IMR-90 (cell line): ENCODE measurements at regions not wholly inside any gene's neighbourhood (a gene's known extent, or its start where the extent isn't known, plus 50 kb on each side); places are given as distances from the start of the nearest gene placed in this dataset.
A peak's percentile ranks its signal among the peaks of the same experiment; 100 is the strongest.

Source experiments
- ATAC-seq: fragments of 200-7000 bp; cut with Tn5 transposase; 2 replicates; pipeline ENCODE4 v1.9.1; 2020; ENCODE audit warnings: low read depth, mild to moderate bottlenecking, moderate library complexity
- BruUV-seq: library from RNA; stranded (reverse); fragments of 400-500 nt; replicated peaks from 2 replicates; lab custom pipeline; 2021; lab: Mats Ljungman, UMichigan
- CTCF ChIA-PET: fragments of 300-600 bp; formaldehyde crosslinking; extraction: SDS; loops from one replicate; lab custom pipeline; 2021; ENCODE audit warnings: antibody characterized with exemption; lab: Yijun Ruan, JAX
- POLR2A ChIA-PET: fragments of 300-600 bp; sonication (Branson Sonifier 250); formaldehyde crosslinking; loops from one replicate; lab custom pipeline; 2022; ENCODE audit warnings: antibody characterized with exemption; ENCODE audit not compliant: unreplicated experiment; lab: Charles Lee
- DNase-seq: peaks from one replicate; pipeline ENCODE4 v3.0.0; 2013
- H2AFZ ChIP-seq: replicated peaks from 2 replicates; pipeline ENCODE3; 2013; ENCODE audit warnings: low read length, mild to moderate bottlenecking; ENCODE audit not compliant: poor library complexity
- H2AK5ac ChIP-seq: 2 replicates; pipeline ENCODE4 v1.6.1; 2013; ENCODE audit warnings: low read depth, low read length, inconsistent platforms
- H2AK9ac ChIP-seq: replicated peaks from 2 replicates; pipeline ENCODE3; 2013; ENCODE audit warnings: mild to moderate bottlenecking, low read depth, low read length, moderate library complexity; ENCODE audit not compliant: poor library complexity
- H2BK120ac ChIP-seq: 2 replicates; pipeline ENCODE4 v1.6.1; 2013; ENCODE audit warnings: low read depth, low read length, inconsistent platforms
- H2BK15ac ChIP-seq: 3 replicates; pipeline ENCODE4 v1.6.1; 2013; ENCODE audit warnings: low read depth, low read length, inconsistent platforms
- H2BK20ac ChIP-seq: 2 replicates; pipeline ENCODE4 v1.6.1; 2013; ENCODE audit warnings: low read depth, mild to moderate bottlenecking, inconsistent platforms, low read length, moderate library complexity
- H2BK5ac ChIP-seq: 2 replicates; pipeline ENCODE4 v1.6.1; 2013; ENCODE audit warnings: mild to moderate bottlenecking, low read depth, low read length, inconsistent platforms; ENCODE audit not compliant: poor library complexity, severe bottlenecking
- H3K14ac ChIP-seq: replicated peaks from 2 replicates; pipeline ENCODE4 v1.6.1; 2013; ENCODE audit warnings: low read depth, low read length, inconsistent platforms
- H3K18ac ChIP-seq: 2 replicates; pipeline ENCODE4 v1.6.1; 2013; ENCODE audit warnings: low read depth, low read length, control low read depth
- H3K23ac ChIP-seq: 2 replicates; pipeline ENCODE4 v1.6.1; 2013; ENCODE audit warnings: low read depth, low read length, inconsistent platforms
- H3K27ac ChIP-seq: 2 replicates; pipeline ENCODE4 v1.5.1; 2013; ENCODE audit warnings: mild to moderate bottlenecking, control low read depth, low read length; ENCODE audit not compliant: insufficient read depth
- H3K27me3 ChIP-seq: 2 replicates; pipeline ENCODE4 v1.6.1; 2013; ENCODE audit warnings: low read length; ENCODE audit not compliant: control insufficient read depth, insufficient read depth
- H3K36me3 ChIP-seq: 2 replicates; pipeline ENCODE4 v1.6.1; 2013; ENCODE audit warnings: low read length, mixed read lengths; ENCODE audit not compliant: control insufficient read depth, insufficient read depth
- H3K4ac ChIP-seq: 2 replicates; pipeline ENCODE4 v1.6.1; 2013; ENCODE audit warnings: low read depth, low read length, inconsistent platforms
- H3K4me1 ChIP-seq: 2 replicates; pipeline ENCODE4 v1.6.1; 2013; ENCODE audit warnings: low read length, mixed read lengths; ENCODE audit not compliant: control insufficient read depth, insufficient read depth
- H3K4me2 ChIP-seq: 2 replicates; pipeline ENCODE4 v1.6.1; 2013; ENCODE audit warnings: low read depth, mild to moderate bottlenecking, control low read depth, low read length, moderate library complexity
- H3K4me3 ChIP-seq: 2 replicates; pipeline ENCODE4 v1.5.1; 2013; ENCODE audit warnings: low read depth, mild to moderate bottlenecking, control low read depth, low read length, moderate library complexity; ENCODE audit not compliant: insufficient read depth
- H3K56ac ChIP-seq: 2 replicates; pipeline ENCODE4 v1.6.1; 2013; ENCODE audit warnings: low read length, inconsistent platforms; ENCODE audit not compliant: insufficient read depth; ENCODE audit errors: extremely low read depth
- H3K79me1 ChIP-seq, 2 experiments: 2 replicates each; pipeline ENCODE4 v1.6.1; 2013; ENCODE audit warnings: low read length in 2 of 2, inconsistent platforms in 1 of 2, low read depth in 1 of 2
- H3K9ac ChIP-seq: 2 replicates; pipeline ENCODE4 v1.6.1; 2013; ENCODE audit warnings: low read depth, low read length, control low read depth
- H3K9me1 ChIP-seq: 2 replicates; pipeline ENCODE4 v1.6.1; 2013; ENCODE audit warnings: low read length, inconsistent platforms; ENCODE audit not compliant: insufficient read depth
- H3K9me3 ChIP-seq: 2 replicates; pipeline ENCODE4 v1.6.1; 2013; ENCODE audit warnings: low read length; ENCODE audit not compliant: control insufficient read depth, insufficient read depth
- H4K20me1 ChIP-seq: 2 replicates; pipeline ENCODE4 v1.6.1; 2013; ENCODE audit warnings: low read length, inconsistent platforms; ENCODE audit not compliant: insufficient read depth
- H4K5ac ChIP-seq: 2 replicates; pipeline ENCODE4 v1.6.1; 2013; ENCODE audit warnings: mild to moderate bottlenecking, low read depth, low read length, control low read depth
- H4K8ac ChIP-seq, 2 experiments: 2 replicates each; pipeline ENCODE4 v1.6.1; 2013; ENCODE audit warnings: low read depth in 2 of 2, low read length in 2 of 2, control low read depth in 1 of 2, inconsistent platforms in 1 of 2
- H4K91ac ChIP-seq: 2 replicates; pipeline ENCODE4 v1.6.1; 2013; ENCODE audit warnings: low read depth, low read length, inconsistent platforms; ENCODE audit not compliant: insufficient read depth
- BHLHE40 ChIP-seq: fragments of 150-350 bp; IDR thresholded peaks from 2 replicates; pipeline ENCODE4 v1.6.1; 2016; ENCODE audit warnings: mild to moderate bottlenecking, low read depth, low read length
- CEBPB ChIP-seq: IDR thresholded peaks from 2 replicates; pipeline ENCODE4 v1.6.1; 2012; ENCODE audit warnings: low read depth, low read length, improper control_type of control experiment
- CHD1 ChIP-seq: IDR thresholded peaks from 2 replicates; pipeline ENCODE4 v1.6.1; 2012; ENCODE audit warnings: low read depth, low read length, improper control_type of control experiment
- FOS ChIP-seq: fragments of 150-350 bp; IDR thresholded peaks from 2 replicates; pipeline ENCODE4 v1.6.1; 2016; ENCODE audit warnings: low read depth, low read length
- MAZ ChIP-seq: IDR thresholded peaks from 2 replicates; pipeline ENCODE4 v1.6.1; 2012; ENCODE audit warnings: low read depth, mild to moderate bottlenecking, low read length, improper control_type of control experiment, moderate library complexity, borderline replicate concordance
- NFE2L2 ChIP-seq: fragments of 150-350 bp; IDR thresholded peaks from 2 replicates; pipeline ENCODE4 v1.6.1; 2016; ENCODE audit warnings: low read depth, mild to moderate bottlenecking, low read length
- RCOR1 ChIP-seq: IDR thresholded peaks from 2 replicates; pipeline ENCODE4 v1.6.1; 2012; ENCODE audit warnings: mild to moderate bottlenecking, low read length, improper control_type of control experiment; ENCODE audit not compliant: insufficient replicate concordance
- WGBS, 2 experiments: methylation state at CpG; one replicate each; pipeline versions ENCODE4 v1.1.5 to v1.1.7; 2013; ENCODE audit warnings: missing lambda C conversion rate in 2 of 2; ENCODE audit not compliant: insufficient read length in 1 of 2; ENCODE audit errors: extremely low coverage in 2 of 2; 5-methylcytosine and 5-hydroxymethylcytosine counted together
- dilution Hi-C: fragments of 300-500 bp; cut with HindIII; formaldehyde crosslinking; loops from one replicate; pipeline ENCODE4 v1.14.3; 2018; ENCODE audit warnings: low sequenced_read_pairs; ENCODE audit not compliant: unreplicated experiment
- in situ Hi-C: fragments of 300-500 bp; cut with MboI; formaldehyde crosslinking; loops from 3 replicates; pipeline ENCODE4 v1.14.3; 2019; ENCODE audit warnings: low sequenced_read_pairs, inconsistent platforms, mixed read lengths
- intact Hi-C: fragments of 100-400 bp; cut with micrococcal nuclease; formaldehyde crosslinking; loops from 2 replicates; pipeline ENCODE4 v1.10.0; 2022
- TF ChIP-seq, protein P1 (sequence below): conservative IDR thresholded peaks from 2 replicates; pipeline ENCODE4 v1.5.1; 2012; ENCODE audit warnings: mild to moderate bottlenecking, low read depth, low read length, improper control_type of control experiment

DNA sequence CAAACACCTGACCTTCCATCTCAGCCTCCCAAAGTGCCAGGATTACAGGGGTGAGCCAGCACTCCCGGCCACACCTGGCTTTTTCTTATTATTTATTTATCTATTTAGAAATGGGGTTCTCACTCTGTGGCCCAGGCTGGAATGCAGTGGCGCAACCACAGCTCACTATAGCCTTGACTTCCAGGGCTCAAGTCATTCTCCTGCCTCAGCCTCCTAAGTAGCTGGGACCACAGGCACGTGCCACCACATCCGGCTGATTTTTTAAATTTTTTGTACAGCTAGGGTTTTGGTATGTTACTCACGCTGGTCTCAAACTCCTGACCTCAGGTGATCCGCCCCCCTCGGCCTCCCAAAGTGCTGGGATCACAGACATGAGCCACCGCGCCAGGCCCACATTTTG is 56.9 kb upstream of the MYL10 start:
- no peak overlapping the region for H4K91ac ChIP-seq
- no peak overlapping the region for H3K18ac ChIP-seq
- H3K9ac ChIP-seq, result no peak overlapping the region
- no peaks in the 10 kb centered on the region for H3K36me3 ChIP-seq
- TF ChIP-seq FOS (no peak), CEBPB (0 out of 2 replicates have a peak, but pooled peaks have one; percentile 8), RCOR1 (no peak), BHLHE40 (peak; percentile 14; the same call in 1 of the 2 replicates), MAZ (no peak), NFE2L2 (no peak), CHD1 (no peak)
- TF ChIP-seq, protein P1, sequence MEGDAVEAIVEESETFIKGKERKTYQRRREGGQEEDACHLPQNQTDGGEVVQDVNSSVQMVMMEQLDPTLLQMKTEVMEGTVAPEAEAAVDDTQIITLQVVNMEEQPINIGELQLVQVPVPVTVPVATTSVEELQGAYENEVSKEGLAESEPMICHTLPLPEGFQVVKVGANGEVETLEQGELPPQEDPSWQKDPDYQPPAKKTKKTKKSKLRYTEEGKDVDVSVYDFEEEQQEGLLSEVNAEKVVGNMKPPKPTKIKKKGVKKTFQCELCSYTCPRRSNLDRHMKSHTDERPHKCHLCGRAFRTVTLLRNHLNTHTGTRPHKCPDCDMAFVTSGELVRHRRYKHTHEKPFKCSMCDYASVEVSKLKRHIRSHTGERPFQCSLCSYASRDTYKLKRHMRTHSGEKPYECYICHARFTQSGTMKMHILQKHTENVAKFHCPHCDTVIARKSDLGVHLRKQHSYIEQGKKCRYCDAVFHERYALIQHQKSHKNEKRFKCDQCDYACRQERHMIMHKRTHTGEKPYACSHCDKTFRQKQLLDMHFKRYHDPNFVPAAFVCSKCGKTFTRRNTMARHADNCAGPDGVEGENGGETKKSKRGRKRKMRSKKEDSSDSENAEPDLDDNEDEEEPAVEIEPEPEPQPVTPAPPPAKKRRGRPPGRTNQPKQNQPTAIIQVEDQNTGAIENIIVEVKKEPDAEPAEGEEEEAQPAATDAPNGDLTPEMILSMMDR, result no peak
- no peak overlapping the region for H2BK5ac ChIP-seq
- no peak overlapping the region for H4K8ac ChIP-seq
- ATAC-seq, result no peak
- H3K9me3 ChIP-seq, result no peaks in the 10 kb centered on the region
- peak; percentile 16 for DNase-seq
- H2BK120ac ChIP-seq, result no peak overlapping the region
- H3K4me2 ChIP-seq, result no peak overlapping the region
- H3K79me1 ChIP-seq, result no peaks in the 10 kb centered on the region
- no CpG with 5 or more reads among the region's 9 CpGs for WGBS, 2 experiments
- no peak overlapping the region for H3K14ac ChIP-seq
- H2AK5ac ChIP-seq, result no peak overlapping the region
- H3K27ac ChIP-seq, result no peak overlapping the region
- H2BK15ac ChIP-seq, result no peak overlapping the region
- peaks cover 9% of the 10 kb centered on the region for H3K4me1 ChIP-seq
- ChIA-PET CTCF (interaction anchor here (0.6 kb wide), 1 partner anchor 719 kb away, joined by 3 read pairs; no protein-coding TSS in a partner anchor), POLR2A (no interaction called here)
- intact Hi-C loops, result loop anchor here (2.0 to 10.0 kb wide), 3 partner anchors 131 to 587 kb away; no protein-coding TSS in a partner anchor
- peaks cover 9% of the 10 kb centered on the region; the same call in 1 of the 2 replicates for H4K20me1 ChIP-seq
- H2AFZ ChIP-seq, result no peak overlapping the region
- in situ Hi-C loops, result loop anchor here (5.0 to 10.0 kb wide), 2 partner anchors 126 to 549 kb away; no protein-coding TSS in a partner anchor
- H3K4me3 ChIP-seq, result no peak overlapping the region
- no peak overlapping the region for H3K56ac ChIP-seq
- no peak overlapping the region for H2AK9ac ChIP-seq
- H3K4ac ChIP-seq, result no peak overlapping the region
- no peak overlapping the region for H2BK20ac ChIP-seq
- BruUV-seq, result no TSS peak
- H3K23ac ChIP-seq, result no peak overlapping the region
- no peaks in the 10 kb centered on the region; the same call in 1 of the 2 replicates for H3K27me3 ChIP-seq
- H4K5ac ChIP-seq, result no peak overlapping the region
- dilution Hi-C loops, result no loop called here
- no peaks in the 10 kb centered on the region for H3K9me1 ChIP-seq
